Pancreas (tissue), 10 donors: ENCODE measurements at regions not wholly inside any gene's neighbourhood (a gene's known extent, or its start where the extent isn't known, plus 50 kb on each side); places are given as distances from the start of the nearest gene placed in this dataset.

Experiments used
- ATAC-seq, 4 donors: fragments of 200-7000 bp; cut with Tn5 transposase; one replicate each; pipeline versions ENCODE4 v1.8.0 to v1.9.1; 2020; ENCODE audit warnings: mild to moderate bottlenecking in 4 of 4, moderate library complexity in 4 of 4
- DNase-seq, 6 donors: peaks; one replicate each; pipeline ENCODE4 v3.0.0-alpha.2; 2020
- FAIRE-seq: peaks from 2 replicates; lab custom pipeline; 2012; peaks lifted over from hg19 to GRCh38; lab: Jason Lieb, UNC
- H3K27ac ChIP-seq, 4 donors: fragments of 200-600 bp; sonication (generic); 1 replicate in 3 of 4; 2 replicates in 1 of 4; pipeline versions ENCODE4 v1.5.0 to v1.8.0; 2020
- H3K27me3 ChIP-seq, 4 donors: fragments of 200-600 bp; one replicate each; pipeline ENCODE4 v1.8.0; 2021
- H3K36me3 ChIP-seq, 3 donors: fragments of 200-600 bp; sonication (generic) in 1 of 3; one replicate each; pipeline versions ENCODE4 v1.5.0 to v1.8.0; 2020 to 2021
- H3K4me1 ChIP-seq, 3 donors: fragments of 200-600 bp; one replicate each; pipeline ENCODE4 v1.8.0; 2021
- H3K4me3 ChIP-seq, 4 donors: fragments of 200-600 bp; sonication (generic) in 2 of 4; one replicate each; pipeline versions ENCODE4 v1.5.0 to v1.8.0; 2020 to 2021
- H3K9me3 ChIP-seq, 4 donors: fragments of 200-600 bp; one replicate each; pipeline ENCODE4 v1.8.0; 2021
- CTCF ChIP-seq, 4 donors: fragments of 200-600 bp; sonication (generic) in 3 of 4; IDR thresholded peaks; one replicate each; pipeline versions ENCODE4 v1.5.0 to v1.8.0; 2021; ENCODE audit warnings: antibody characterized with exemption in 4 of 4
- WGBS, 2 donors: extraction: QIAGEN DNeasy Blood & Tissue Kit; methylation state at CpG; one replicate each; pipeline ENCODE4 v1.1.7; 2013; 5-methylcytosine and 5-hydroxymethylcytosine counted together
- intact Hi-C, 3 donors: fragments of 100-400 bp; cut with DNase I; formaldehyde crosslinking; loops; one replicate each; pipeline versions ENCODE4 v1.11.1 to v1.14.2; 2022
- donor health status: healthy with polysubstance abuse.
- donor health status: DM: no; HTN: no; CAD: no; lungs with moderate emphysema.
- donor health status: DM: no; HTN: no; CAD: no.
- donor health status: control.
- donor health status: control.
- donor health status: Bipolar disorder and iron deficiency.
- donor health status: DM: yes; HTN: yes; CAD: no.
- donor health status: DM: no; HTN: no; CAD: no.
- donor health status: DM: no; HTN: no; CAD: no.
- donor health status: DM: yes; HTN: yes; CAD: no.

DNA sequence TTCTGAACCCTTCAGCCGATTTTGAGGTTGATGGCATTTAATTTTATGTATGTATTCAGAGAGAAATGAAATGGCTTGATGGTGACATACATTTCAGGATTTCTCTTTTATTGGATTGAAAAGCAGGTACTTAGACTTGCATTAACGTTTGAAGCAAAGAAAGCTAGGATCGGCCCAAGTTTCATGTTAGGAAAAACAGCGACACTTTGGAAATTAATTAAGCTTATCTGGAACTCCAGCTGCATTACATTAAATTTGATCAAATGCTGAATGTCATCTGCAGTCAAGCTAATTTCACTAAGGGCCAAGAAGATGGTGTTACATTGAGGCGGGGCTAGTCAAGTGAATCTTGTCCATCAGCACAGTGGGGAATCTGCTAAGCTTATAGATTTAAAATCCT lies 441.8 kb downstream of the IRS1 start:
- Histone ChIP-seq H3K27me3 (no peaks in the 10 kb centered on the region), H3K27ac (no peak overlapping the region), H3K4me3 (no peak overlapping the region), H3K4me1 (no peaks in the 10 kb centered on the region), H3K36me3 (no peaks in the 10 kb centered on the region), H3K9me3 (no peaks in the 10 kb centered on the region)
- FAIRE-seq, result no peak
- TF ChIP-seq CTCF (IDR thresholded peaks at IDR 0.05), result no peak
- 83 to 87% methylated on average over 5 of the region's 5 CpGs for WGBS, 2 donors
- ATAC-seq, result no peak
- intact Hi-C loops, result no loop called here
- DNase-seq, result no peak

- Histone ChIP-seq H3K4me3 (no peak overlapping the region), H3K27me3 (no peaks in the 10 kb centered on the region), H3K36me3 (no peaks in the 10 kb centered on the region), H3K4me1 (no peaks in the 10 kb centered on the region), H3K27ac (no peak overlapping the region), H3K9me3 (no peaks in the 10 kb centered on the region)
- intact Hi-C loops, result no loop called here
- TF ChIP-seq CTCF (IDR thresholded peaks at IDR 0.05), result no peak
- FAIRE-seq, result no peak
- DNase-seq, result no peak
- ATAC-seq, result no peak
Observed at GRCh38 chr2:226355600-226355999, 444.0 kb downstream of the IRS1 start.

- DNase-seq (no peak), ATAC-seq (no peak), FAIRE-seq (no peak)
- Histone ChIP-seq H3K27ac (no peak overlapping the region), H3K4me1 (no peaks in the 10 kb centered on the region), H3K27me3 (no peaks in the 10 kb centered on the region), H3K9me3 (no peaks in the 10 kb centered on the region), H3K36me3 (no peaks in the 10 kb centered on the region), H3K4me3 (no peak overlapping the region)
- intact Hi-C loops, result no loop called here
- TF ChIP-seq CTCF (IDR thresholded peaks at IDR 0.05), result no peak
Observed at GRCh38 chr2:226354434-226354833, 445.2 kb downstream of the IRS1 start.

- DNase-seq (no peak), ATAC-seq (no peak), FAIRE-seq (no peak)
- Histone ChIP-seq H3K4me1 (no peaks in the 10 kb centered on the region), H3K27ac (no peak overlapping the region), H3K36me3 (no peaks in the 10 kb centered on the region), H3K4me3 (no peak overlapping the region), H3K27me3 (no peaks in the 10 kb centered on the region), H3K9me3 (no peaks in the 10 kb centered on the region)
- WGBS, 2 donors, result 74 to 80% methylated on average over 6 of the region's 6 CpGs
- no peak for TF ChIP-seq CTCF (IDR thresholded peaks at IDR 0.05)
- intact Hi-C loops, result no loop called here
Observed at GRCh38 chr2:226352941-226353560, 446.6 kb downstream of the IRS1 start.

- FAIRE-seq (no peak), ATAC-seq (no peak), DNase-seq (no peak)
- H3K9me3 ChIP-seq, result no peaks in the 10 kb centered on the region
- H3K4me1 ChIP-seq, result no peaks in the 10 kb centered on the region
- TF ChIP-seq CTCF (IDR thresholded peaks at IDR 0.05), result no peak
- H3K4me3 ChIP-seq, result no peak overlapping the region
- no peaks in the 10 kb centered on the region for H3K36me3 ChIP-seq
- no peak overlapping the region for H3K27ac ChIP-seq
- no peaks in the 10 kb centered on the region for H3K27me3 ChIP-seq
- intact Hi-C loops, result no loop called here
- WGBS, 2 donors, result 76 to 81% methylated on average over 2 of the region's 2 CpGs
Observed at GRCh38 chr2:226351711-226352110, 447.9 kb downstream of the IRS1 start.
